HG02943 (cell line): ENCODE measurements at regions not wholly inside any gene's neighbourhood (a gene's known extent, or its start where the extent isn't known, plus 50 kb on each side); places are given as distances from the start of the nearest gene placed in this dataset.

Source experiments
- ATAC-seq: cut with Tn5 transposase; IDR thresholded peaks from one replicate; pipeline ENCODE4 v1.9.1; 2021; ENCODE audit warnings: mild to moderate bottlenecking, low read depth, moderate library complexity; ENCODE audit not compliant: unreplicated experiment

DNA sequence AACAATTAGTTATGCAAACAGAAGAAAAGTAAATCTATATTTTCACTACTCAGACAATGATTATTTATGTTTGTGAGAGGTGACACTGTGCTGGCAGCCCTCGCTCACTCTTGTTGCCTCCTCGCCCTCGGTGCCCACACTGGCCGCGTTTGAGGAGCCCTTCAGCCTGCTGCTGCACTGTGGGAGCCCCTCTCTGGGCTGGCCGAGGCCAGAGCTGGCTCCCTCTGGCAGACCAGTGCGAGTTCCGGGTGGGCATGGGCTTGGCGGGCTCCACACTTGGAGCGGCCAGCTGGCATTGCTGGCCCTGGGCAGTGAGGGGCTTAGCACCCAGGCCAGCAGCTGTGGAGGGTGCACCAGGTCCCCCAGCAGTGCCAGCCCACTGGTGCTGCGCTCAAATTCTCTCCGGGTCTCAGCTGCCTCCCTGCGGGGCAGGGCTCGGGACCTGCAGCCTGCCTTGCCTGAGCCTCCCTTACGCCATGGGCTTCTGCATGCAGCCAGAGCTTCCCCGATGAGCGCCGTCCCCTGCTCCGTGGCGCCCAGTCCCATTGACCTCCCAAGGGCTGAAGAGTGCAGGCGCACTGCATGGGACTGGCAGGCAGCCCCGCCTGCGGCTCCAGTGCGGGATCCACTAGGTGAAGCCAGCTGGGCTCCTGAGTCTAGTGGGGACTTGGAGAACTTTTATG, 902.6 kb downstream of the PDHA2 start:
- ATAC-seq: no peak

DNA sequence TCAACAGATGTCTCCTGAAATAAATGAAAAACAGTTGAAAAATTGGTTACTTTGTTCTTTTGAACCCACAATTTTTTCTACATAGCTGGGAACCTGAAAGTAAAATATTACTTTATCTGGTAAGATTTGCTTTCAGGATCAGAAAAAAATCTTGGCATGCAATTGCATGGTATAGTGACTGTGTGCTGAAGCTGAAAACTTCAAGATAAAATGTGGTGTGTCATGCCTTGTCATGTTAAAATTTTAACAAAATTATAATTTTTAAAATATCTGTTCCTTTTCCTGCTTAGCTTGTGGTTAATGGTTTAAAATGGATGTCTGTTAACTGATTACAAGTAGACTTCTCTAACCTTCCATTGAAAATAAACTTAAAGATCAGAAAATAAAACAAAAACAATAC, 904.8 kb downstream of the PDHA2 start:
- no peak for ATAC-seq

DNA sequence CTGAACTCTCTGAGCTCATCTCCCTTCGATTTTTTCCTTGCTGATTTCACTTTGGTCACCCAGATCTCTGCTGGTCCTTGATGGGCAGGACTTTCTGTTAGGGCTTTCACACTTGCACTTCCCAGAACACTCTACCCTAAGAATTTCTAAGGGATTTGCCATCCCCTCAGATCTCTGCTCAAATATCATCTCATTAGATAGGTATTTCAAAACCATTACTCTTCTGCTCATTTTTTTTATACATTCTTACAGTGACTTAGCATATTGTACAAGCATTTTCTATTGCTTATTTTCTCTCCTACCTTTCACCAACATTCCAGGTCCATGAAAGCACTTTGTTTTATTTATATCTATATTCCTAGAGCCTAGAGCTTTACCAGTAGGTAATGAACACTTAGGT, 913.3 kb downstream of the PDHA2 start:
- no peak for ATAC-seq

DNA sequence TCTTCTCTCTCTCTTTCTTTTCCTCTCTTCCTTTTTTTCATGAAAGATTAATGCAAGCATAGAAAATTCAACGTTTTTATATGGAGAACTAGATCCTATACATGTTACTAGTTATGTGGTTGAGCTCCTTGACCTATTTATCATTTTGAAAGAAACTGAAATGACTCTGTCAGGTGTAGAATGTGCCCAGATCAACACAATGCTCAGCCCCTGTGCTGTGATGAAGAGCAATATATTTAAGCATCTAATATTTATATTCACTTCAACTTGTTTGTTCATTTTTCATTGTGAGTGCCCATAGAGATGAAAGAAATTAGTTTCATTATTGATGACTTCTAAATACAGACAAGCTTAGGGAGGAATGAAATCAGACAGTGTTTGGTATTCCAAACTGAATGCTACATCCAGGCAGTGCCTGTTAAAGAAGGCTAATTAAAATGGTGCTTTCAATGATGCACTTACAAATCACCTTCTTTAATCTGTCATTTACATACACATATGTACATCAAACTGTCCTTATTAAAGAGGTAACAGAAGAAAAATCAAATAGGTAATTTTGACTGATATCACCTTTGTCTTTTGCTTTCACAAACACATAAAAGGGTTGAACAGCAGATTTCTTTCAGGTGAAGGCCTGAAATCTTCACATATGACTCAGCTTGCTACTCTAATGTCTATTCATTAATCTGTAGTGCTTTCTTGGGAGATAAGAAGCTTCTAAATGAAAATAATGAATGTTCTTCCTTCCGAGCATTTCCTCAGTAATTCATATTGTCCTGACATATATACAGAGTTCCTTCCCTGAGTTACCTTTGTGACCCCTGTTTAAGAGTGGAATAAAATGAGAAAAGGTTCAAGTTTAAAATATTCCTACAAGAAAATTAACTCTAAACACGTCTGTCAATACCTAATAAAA, 915.9 kb downstream of the PDHA2 start:
- no peak for ATAC-seq

DNA sequence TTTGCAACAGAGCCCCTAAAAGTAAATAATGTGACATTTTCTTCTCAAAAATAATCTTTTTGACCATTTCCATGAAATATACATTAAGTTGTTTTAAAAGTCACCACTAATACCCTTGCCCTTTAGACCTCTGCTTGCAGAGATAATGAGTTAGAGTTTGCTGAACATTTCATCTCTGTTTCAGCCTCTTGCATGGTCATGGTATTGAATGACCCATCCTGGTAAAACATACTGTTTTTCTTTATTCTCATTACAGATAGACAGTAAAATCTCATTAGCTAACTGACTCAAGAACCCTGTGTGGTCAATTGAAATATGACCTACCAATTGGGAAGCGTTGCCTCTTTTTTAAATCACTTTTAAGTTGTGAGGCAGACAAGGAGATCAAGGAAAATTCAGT, 916.7 kb downstream of the PDHA2 start:
- no peak for ATAC-seq

DNA sequence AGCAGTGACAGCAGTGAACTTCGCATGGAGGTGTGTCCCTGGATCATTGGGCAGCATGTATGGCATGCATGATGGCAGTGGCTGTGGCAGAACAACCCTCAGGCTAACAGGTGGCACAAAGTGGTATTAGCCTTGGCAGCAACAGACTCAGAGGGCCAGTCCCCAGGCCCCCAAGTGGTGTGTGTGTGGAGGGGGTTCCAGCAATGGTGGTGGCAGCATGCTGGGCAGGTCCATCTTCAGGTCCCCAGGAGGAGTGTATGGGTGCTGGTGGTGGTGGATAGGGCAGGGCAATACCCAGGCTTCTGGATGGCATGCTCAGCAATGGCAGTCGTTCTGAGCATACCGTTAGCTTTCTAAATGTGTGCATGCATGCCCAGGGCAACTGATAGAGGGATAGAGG, 923.7 kb downstream of the PDHA2 start:
- no peak for ATAC-seq

DNA sequence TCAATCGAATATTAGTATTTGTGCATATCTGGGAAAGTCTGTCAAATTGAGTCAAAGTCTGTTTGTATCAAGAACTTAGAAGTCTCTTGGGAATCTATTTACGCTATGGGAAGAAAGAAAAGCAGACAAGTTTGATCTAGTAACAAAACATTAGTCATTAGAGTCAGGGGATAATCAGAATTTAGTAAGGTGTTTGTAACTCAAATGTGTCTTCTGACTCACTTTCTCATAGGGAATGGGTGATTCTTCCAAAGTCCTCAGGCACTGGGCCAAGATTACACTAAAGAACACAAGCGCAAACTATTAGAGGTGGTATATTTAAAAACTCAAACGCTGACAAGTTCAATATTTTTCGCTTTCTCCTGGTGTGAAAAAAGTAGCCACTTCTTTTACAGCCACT, 926.5 kb downstream of the PDHA2 start:
- ATAC-seq: no peak

DNA sequence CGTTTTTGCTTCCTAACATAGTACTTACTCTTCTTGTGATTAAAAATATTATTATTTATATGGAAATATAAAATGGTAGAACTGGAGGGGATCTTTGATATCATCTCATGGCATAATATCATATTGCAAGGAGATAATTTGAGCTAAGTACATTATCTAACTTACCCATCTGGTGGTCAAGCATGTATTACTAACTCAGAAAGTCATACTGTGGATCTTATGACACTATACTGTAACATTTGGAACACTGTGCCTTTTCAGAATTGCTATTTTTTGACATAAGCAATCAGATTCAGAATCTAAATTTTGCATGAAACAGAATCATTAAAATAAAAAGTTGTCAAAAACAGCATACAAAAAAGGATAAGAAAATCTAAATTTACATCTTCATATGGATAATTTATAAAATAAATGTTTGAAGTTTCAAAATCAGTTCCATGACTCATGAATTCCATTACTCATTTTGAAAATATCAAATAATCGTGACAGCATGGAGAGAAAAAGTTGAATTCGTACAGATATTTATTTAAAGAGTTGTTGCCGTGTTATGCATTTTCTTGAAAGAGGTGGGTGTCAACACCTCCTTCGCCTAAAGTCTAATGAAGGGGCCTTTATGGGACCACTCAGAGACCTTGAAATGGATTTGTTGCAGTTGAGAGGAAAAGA, 928.1 kb downstream of the PDHA2 start:
- no peak for ATAC-seq

DNA sequence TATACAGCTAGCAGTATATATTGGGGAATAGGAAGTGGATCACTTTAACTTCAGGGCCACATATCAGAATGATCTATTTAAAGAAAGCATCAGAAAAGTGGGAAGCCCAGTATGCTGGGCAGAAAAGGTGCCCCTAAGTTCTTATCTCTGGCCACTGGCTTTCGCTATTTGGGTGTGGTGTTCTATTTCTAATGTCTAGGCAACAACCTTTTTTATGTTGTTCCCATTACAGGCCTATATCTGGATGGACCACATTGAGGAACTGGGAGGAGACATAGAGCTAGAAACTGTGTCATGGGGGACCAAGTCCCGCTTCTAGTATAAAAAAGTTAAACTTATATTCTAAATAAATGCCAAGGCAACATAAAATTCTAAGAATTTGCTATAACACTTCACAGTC, 935.6 kb downstream of the PDHA2 start:
- ATAC-seq: no peak

DNA sequence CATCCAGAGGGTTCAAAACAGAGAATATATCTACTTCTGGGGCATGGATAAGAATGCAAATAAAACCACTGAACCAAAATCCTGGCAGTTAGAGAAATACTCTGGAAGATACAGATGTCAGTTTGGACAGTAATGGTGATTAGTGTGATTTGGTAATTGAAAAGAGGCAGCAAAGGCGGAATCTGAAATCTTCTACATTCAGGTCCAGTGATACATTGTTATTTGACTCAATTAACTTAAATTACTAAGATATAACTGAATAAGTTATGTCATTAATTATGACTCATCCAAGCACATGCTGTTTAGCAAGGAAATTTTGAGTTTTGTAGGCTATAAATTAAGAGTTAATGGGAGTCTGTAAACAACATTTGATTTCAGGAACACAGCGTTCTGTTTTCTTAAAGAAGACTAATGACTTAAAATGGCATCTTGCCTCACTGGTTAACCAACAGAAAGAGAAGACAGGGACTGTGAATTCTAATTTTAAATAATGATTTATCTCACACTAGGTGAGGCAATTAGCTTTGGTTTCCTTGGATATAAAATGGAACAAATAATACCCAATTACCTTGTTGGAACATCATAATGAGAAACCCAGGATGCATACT, 937.1 kb downstream of the PDHA2 start:
- no peak for ATAC-seq

DNA sequence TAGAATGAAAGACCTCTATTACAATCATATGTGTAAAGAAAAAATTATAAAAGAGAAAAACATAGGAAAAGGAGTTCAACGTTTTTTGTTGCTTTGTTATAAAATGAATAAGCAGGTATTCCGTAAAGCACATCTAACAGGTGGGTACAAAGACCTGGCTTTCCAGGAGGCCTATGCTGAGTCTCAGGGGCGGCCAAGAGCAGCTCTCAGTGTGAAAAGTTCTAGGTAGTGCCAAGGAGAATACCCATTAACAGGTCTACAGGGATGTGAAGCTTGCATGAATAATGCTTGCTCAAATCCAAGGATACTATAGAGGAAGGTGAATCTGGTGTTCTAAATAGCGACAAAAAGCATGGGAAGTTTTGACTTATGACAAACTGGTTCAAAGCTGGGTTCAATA, 944.4 kb downstream of the PDHA2 start:
- no peak for ATAC-seq

DNA sequence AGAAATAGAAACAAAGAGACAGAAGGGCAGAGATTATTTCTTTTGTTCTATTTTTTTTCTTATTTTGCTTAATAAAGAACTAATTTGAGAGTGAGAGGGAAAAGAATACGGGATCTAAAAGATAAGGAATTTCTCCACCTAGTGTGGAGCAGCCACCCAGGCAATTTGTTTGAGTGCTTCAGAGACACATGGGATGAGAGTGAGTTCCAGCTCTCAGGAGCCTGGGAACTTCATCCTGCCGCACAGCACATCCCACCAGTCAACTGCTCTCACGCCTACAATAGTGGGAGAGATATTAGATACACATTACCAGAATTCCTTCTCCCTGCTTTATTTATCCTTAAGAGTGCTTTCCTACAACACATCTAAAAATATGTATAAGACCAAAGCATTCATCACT, 946.4 kb downstream of the PDHA2 start:
- ATAC-seq: no peak

DNA sequence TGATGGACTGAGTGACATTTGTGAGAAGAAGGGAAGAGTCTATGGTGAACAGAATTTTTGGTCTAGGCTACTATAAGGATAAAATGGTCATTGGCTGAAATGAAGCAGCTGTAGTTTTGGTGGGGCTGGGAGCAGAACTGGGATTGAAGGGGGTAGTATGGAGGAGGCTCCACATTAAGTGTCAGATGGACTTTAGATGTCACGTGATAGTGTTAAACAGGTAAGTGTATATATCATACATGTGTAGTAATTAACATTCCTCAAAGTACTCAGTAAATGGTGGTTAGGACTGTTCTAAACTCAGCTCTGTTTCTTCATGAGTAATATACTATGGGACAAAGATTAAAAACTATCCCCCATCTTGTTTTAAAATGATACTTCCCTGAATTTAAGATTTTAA, 947.9 kb downstream of the PDHA2 start:
- ATAC-seq: no peak

DNA sequence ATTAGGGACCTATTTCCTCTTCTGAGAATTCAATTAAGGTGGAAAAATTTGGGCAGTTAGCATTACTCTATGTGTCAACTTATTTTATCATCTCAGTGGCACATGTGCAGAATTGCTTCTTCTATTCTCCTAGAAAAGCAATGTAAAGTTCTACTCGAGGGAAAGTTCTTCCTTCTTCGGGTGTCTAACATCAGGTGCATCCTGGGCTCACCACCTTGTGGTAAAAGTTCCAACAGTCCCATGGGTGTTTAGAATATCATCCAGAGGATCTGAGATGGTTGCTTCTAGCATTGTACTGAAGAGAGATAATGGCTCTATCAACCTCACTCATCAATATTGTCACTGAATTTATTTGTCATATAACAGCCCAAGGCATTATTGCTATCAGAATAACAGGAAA, 969.7 kb downstream of the PDHA2 start:
- no peak for ATAC-seq

DNA sequence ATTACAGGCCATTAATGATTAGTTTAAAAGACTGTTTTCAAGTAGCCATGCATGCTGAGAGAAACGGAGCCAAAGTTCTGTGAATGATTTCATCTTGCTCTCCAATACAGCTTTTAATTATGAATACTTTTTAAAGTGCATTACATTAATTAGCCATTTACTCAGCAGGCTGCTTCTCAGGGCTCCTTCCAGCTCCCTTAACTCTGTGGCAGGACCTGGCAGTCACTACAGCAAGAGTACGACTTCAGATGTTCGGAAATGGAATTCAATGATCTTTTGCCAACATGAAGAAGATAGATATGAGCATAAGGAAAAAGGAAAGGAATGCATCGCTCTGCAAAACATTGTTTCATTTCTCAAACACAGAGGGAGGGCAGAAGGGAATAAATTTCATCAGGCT, 987.2 kb downstream of the PDHA2 start:
- no peak for ATAC-seq

DNA sequence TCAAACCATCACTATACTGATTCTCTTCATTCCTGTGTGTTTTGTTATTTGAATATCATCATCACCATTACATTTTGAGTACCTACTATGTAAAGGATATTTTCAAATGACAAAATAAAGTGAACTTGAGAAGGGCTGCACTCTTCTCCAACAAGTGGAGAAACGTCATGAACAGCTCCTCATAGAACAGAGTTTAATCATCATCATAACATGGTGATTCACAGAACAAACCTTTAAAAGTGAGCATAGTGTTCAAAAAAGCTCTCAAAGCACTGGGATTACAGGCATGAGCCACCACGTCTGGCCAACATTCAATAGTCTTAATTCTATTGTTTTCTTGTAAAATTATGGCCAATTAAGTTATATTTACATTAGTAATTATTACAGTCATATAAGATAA, 993.9 kb downstream of the PDHA2 start:
- ATAC-seq: no peak

DNA sequence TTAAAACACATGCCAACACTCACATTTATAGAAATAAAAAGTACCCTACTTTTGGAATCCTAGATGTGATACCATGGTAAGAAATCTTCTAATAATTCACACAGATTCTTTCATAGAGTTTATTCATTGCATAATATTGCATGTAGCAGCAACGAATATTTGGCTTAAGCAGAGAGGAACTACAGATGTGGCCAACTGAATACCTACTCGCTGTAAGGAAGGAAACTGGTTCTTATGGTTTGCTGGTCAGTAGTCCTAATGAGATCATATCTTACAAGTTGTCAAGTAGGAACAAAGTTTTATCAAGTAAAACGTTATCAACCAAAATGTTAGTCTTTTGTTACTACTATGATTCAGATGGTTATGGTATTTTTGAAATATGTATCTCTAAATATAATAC, 996.1 kb downstream of the PDHA2 start:
- ATAC-seq: no peak

DNA sequence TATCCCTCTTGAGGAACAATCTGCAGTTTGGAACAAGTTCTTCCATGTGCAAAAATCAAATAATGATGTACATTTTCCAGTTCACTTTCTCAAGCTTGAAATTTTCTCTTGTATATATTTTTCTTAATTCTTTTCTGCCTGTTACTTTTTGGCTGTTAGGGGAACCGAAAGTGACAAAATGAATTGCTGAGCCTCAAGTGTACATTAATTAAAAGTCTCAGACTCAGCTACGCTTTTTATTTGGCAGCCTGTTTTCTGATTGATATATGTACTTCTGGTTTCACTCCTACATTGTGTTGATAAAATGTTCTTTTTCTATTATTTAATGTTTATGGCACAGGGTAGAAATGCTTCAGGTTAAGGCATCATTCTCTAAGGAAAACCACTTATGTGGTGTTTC, 999.5 kb downstream of the PDHA2 start:
- no peak for ATAC-seq

DNA sequence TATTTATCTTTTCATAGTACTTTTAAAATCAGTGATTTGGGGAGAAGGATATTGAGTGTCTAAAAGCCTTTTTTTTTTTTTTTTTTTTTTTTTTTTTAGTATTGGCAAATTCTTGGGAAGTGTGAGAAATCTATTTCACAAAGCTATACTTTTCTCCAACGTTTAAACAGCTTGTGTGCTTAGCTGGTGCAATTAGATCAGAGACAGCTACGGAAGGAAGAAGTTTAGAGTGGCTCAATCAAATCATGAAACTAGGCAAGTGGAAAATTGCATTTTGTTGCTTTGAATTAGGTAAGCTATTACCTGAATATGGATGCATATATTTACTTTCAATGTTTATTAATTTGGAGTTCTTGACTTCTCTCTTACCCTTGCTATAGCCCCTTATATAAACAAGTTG, 1001.9 kb downstream of the PDHA2 start:
- no peak for ATAC-seq

DNA sequence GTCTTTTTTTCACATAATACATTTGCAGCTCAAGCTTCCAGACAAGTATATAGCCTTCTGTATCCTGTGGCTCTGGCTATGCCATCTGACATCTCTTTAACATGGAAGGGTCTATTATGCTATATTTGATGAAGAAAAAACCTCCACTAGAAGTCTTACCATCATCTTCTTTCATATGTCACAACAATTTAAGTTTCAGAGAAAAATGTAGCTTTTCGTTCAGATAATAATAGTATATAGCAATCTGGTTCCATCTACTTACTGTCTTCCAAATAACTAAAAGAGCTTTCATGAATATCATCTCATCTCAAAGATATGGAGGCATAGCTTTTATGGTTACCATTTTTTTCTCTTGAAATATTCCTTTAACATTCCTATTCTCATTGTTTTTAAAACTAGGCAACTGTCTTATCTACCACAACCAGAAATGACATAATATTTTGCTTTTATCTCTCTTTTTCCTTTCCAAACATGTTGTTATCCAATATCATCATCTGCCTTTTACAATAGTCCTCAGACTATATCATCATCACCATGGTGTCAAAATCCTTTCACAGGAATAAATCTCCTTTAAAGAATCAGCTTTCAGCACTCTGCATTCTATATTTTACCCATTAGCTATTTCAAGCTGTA, 1005.1 kb downstream of the PDHA2 start:
- ATAC-seq: no peak

DNA sequence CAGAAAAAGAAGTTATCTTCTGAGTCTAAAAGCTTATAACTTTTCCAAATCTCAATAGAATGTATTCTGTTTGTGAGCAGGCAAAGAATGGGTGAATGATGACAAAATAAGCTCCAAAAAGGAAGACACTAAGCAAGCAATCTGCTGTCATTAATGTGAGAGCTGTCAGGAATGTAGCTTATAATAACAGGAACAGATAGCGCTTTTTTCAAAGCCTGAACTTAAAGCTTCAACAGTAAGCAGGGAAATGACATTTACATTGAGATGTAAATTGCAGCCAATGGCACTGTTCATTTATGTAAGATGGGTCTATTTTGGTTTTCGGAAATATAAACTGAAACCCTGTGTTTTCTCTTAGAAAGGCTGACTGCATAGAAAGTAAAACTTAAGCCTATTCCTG, 1005.9 kb downstream of the PDHA2 start:
- no peak for ATAC-seq
